ENCODE measurements at regions not wholly inside any gene's neighbourhood (a gene's known extent, or its start where the extent isn't known, plus 50 kb on each side); places are given as distances from the start of the nearest gene placed in this dataset.

DNA sequence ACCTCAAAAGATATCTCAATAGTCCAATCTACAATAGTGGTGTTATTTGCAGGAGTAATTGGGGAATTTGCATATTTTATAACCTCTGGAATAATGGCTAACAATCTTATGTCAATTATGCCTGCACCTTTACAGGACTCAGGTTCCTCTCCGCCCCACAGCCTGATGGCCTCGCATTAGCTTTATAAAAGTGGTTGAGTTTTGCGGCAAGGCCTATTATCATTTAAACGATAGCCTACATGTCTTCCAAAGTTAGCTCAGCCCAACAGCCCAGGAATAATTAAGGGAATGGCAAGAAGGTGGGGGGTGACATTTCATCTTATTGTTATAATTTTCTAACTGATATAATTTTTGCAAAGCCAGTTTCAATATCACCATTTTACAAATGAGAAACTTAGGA lies 97.3 kb downstream of the RTP4 start:
- DNase-seq = no peak
- H3K9me3 Mint-ChIP-seq = no peaks in the 10 kb centered on the region
- H3K4me3 Mint-ChIP-seq = no peak overlapping the region
- no peaks in the 10 kb centered on the region for H3K4me1 Mint-ChIP-seq
- no peak overlapping the region for H3K27ac Mint-ChIP-seq
- H3K27me3 Mint-ChIP-seq = peaks cover 21% of the 10 kb centered on the region
- ATAC-seq = no peak

GRCh38 chr3:187464682-187465081 lies 96.5 kb downstream of the RTP4 start:
- no peak overlapping the region for H3K4me3 Mint-ChIP-seq
- ATAC-seq = no peak

DNA sequence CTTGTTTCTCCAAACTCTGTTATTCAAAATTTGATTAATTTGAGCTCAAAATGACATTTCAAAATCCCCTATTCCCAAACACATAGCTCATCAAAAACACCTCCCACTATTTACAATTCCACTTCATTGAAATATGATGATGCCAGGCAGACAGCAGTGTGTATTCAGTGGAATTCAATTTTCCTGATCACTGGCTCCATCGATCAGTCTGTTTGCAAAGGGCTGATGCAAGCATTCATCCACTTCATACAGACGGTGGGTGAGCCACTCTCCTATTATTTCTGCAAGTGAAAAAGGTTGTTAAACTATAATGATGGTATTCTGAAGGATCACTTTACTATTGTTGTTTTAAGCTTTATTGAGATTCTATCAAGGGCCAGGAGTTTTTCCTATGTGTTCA lies 90.7 kb downstream of the RTP4 start:
- Mint-ChIP-seq H3K4me3 (no peak overlapping the region), H3K9me3 (no peaks in the 10 kb centered on the region), H3K4me1 (no peaks in the 10 kb centered on the region), H3K27ac (no peak overlapping the region), H3K27me3 (peaks cover 37% of the 10 kb centered on the region)
- DNase-seq (no peak), ATAC-seq (no peak)

More at GRCh38 chr3:187464682-187465081, 96.5 kb downstream of the RTP4 start:
- no peak for DNase-seq
- Mint-ChIP-seq H3K27me3 (peaks cover 13% of the 10 kb centered on the region), H3K4me1 (no peaks in the 10 kb centered on the region), H3K9me3 (no peaks in the 10 kb centered on the region), H3K27ac (no peak overlapping the region)

- H3K9me3 Mint-ChIP-seq = no peaks in the 10 kb centered on the region
- H3K4me3 Mint-ChIP-seq = no peak overlapping the region
- H3K27ac Mint-ChIP-seq = no peak overlapping the region
- H3K27me3 Mint-ChIP-seq = peaks cover 32% of the 10 kb centered on the region
- H3K4me1 Mint-ChIP-seq = no peaks in the 10 kb centered on the region
- DNase-seq (no peak), ATAC-seq (no peak)
These were observed 90.2 kb downstream of the RTP4 start for GRCh38 chr3:187458383-187458782.

GRCh38 chr3:187456250-187456649 lies 88.1 kb downstream of the RTP4 start:
- no peak for ATAC-seq
- no peak overlapping the region for H3K27ac Mint-ChIP-seq
- H3K27me3 Mint-ChIP-seq = peaks cover 27% of the 10 kb centered on the region
- no peaks in the 10 kb centered on the region for H3K4me1 Mint-ChIP-seq
- no peak for DNase-seq
- no peaks in the 10 kb centered on the region for H3K9me3 Mint-ChIP-seq
- no peak overlapping the region for H3K4me3 Mint-ChIP-seq

GRCh38 chr3:187454085-187454815 lies 86.1 kb downstream of the RTP4 start:
- no peak for DNase-seq
- no peak overlapping the region for H3K27ac Mint-ChIP-seq
- H3K27me3 Mint-ChIP-seq = peaks cover 29% of the 10 kb centered on the region
- H3K4me1 Mint-ChIP-seq = no peaks in the 10 kb centered on the region
- H3K4me3 Mint-ChIP-seq = no peak overlapping the region
- no peak for ATAC-seq
- no peaks in the 10 kb centered on the region for H3K9me3 Mint-ChIP-seq

DNA sequence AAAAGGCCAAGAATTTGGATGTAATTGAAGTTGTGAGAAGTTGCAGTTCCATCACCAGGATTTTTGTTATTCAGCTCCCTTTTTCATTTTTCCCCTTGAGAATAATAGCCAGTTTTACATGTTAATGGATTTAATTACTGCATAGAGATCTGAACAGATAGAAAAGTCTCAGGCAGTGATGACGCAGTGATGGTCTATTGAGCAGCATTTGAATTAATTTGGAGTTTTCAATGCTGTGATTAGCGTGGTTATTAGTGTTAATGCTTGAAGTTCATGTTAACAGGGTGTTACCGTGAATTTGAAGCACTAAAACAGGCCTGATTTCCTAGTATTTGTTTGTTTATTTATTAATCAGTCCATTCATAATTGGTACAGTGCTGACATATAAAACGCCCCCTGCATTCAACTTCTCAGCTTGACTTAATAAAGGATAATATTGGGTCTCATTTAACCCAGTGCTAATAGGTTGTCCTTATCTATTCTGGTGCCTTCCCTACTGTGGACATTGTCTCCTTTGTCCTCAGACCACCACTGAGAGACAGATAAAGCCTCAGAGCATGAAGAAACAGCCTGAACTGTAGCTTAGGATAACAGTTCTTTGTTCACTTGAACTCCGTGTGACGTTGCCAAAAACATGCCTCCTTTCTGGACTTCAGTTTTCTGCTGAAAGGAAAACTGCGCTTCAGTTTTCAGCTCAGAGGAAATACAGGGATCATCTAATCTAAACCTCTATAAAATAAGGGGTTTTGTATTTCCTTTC lies 82.4 kb downstream of the RTP4 start:
- ATAC-seq (no peak), DNase-seq (no peak)
- no peak overlapping the region for H3K4me3 Mint-ChIP-seq
- no peaks in the 10 kb centered on the region for H3K4me1 Mint-ChIP-seq
- no peaks in the 10 kb centered on the region for H3K9me3 Mint-ChIP-seq
- H3K27ac Mint-ChIP-seq = no peak overlapping the region
- peaks cover 12% of the 10 kb centered on the region for H3K27me3 Mint-ChIP-seq

- H3K4me1 Mint-ChIP-seq = no peaks in the 10 kb centered on the region
- ATAC-seq = no peak
- no peak for DNase-seq
- H3K9me3 Mint-ChIP-seq = no peaks in the 10 kb centered on the region
- H3K27me3 Mint-ChIP-seq = peaks cover 6% of the 10 kb centered on the region
- H3K4me3 Mint-ChIP-seq = no peak overlapping the region
- no peak overlapping the region for H3K27ac Mint-ChIP-seq
These were observed 80.5 kb downstream of the RTP4 start for GRCh38 chr3:187448674-187449073.

- Mint-ChIP-seq H3K4me1 (no peaks in the 10 kb centered on the region), H3K4me3 (no peak overlapping the region), H3K9me3 (no peaks in the 10 kb centered on the region), H3K27me3 (peaks cover 6% of the 10 kb centered on the region), H3K27ac (no peak overlapping the region)
- ATAC-seq = no peak
- DNase-seq = no peak
These were observed 79.6 kb downstream of the RTP4 start for GRCh38 chr3:187447737-187448136.

- no peak overlapping the region for H3K4me3 Mint-ChIP-seq
- no peaks in the 10 kb centered on the region for H3K4me1 Mint-ChIP-seq
- no peaks in the 10 kb centered on the region for H3K9me3 Mint-ChIP-seq
- peaks cover 6% of the 10 kb centered on the region for H3K27me3 Mint-ChIP-seq
- no peak for DNase-seq
- no peak overlapping the region for H3K27ac Mint-ChIP-seq
- no peak for ATAC-seq
These were observed 77.2 kb downstream of the RTP4 start for GRCh38 chr3:187445356-187445755.

- Mint-ChIP-seq H3K27ac (no peak overlapping the region), H3K9me3 (peaks cover 6 to 7% of the 10 kb centered on the region in 2 donors), H3K4me3 (no peak overlapping the region), H3K4me1 (no peaks in the 10 kb centered on the region), H3K27me3 (peaks cover 18% of the 10 kb centered on the region)
- no peak for DNase-seq
- ATAC-seq = no peak
These were observed 66.3 kb downstream of the RTP4 start for GRCh38 chr3:187434524-187434923.

DNA sequence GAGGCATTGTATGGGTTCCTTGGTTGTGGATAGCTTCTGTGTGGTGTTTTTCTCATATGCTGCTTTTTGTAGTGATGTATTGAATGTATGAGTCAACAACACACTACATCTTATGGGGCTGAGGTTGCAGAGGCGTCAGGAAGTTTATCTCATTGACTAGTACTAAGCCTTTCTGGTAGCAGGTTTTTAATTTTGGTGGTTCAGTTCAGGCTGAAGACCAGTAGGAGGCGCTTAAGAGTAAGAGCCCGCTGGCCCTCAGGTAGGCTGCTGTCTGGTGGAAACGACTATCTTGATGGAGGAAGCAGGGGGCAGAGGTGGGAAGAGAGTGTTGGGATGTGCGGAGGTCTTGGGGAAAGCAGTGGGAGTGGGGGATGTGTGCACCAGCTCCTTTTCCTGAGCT lies 62.4 kb downstream of the RTP4 start:
- Mint-ChIP-seq H3K27me3 (peaks cover 20% of the 10 kb centered on the region), H3K9me3 (peaks cover 6 to 7% of the 10 kb centered on the region in 2 donors), H3K27ac (no peak overlapping the region), H3K4me3 (no peak overlapping the region), H3K4me1 (no peaks in the 10 kb centered on the region)
- ATAC-seq (no peak), DNase-seq (no peak)

All from stimulated activated naive CD8-positive, alpha-beta T cell treated with anti-CD3 and anti-CD28 coated beads, Interleukin-15, amount 100 ng/mL, for 72 hours (primary cell).